PFSK-1 (cell line): ENCODE measurements at regions not wholly inside any gene's neighbourhood (a gene's known extent, or its start where the extent isn't known, plus 50 kb on each side); places are given as distances from the start of the nearest gene placed in this dataset.

ENCODE experiments used
- POLR2AphosphoS5 ChIP-seq: IDR thresholded peaks from 2 replicates; pipeline ENCODE4 v1.6.1; 2012; ENCODE audit warnings: low read depth, mild to moderate bottlenecking, control low read depth, low read length, moderate library complexity
- REST ChIP-seq, 2 experiments: IDR thresholded peaks; 2 replicates each; pipeline versions ENCODE4 v1.6.1 to v1.8.0; 2011 to 2012; ENCODE audit warnings: low read depth in 2 of 2, low read length in 2 of 2, control low read depth in 1 of 2, inconsistent platforms in 1 of 2, mild to moderate bottlenecking in 1 of 2, moderate library complexity in 1 of 2; ENCODE audit not compliant: insufficient read depth in 1 of 2
- SIN3A ChIP-seq: IDR thresholded peaks from 2 replicates; pipeline ENCODE4 v1.6.1; 2012; ENCODE audit warnings: mild to moderate bottlenecking, low read length, moderate library complexity, borderline replicate concordance; ENCODE audit not compliant: insufficient read depth
- TAF1 ChIP-seq: IDR thresholded peaks from 2 replicates; pipeline ENCODE4 v1.6.1; 2012; ENCODE audit warnings: low read length, control low read depth, borderline replicate concordance; ENCODE audit not compliant: insufficient read depth

- TF ChIP-seq TAF1 (no peak), POLR2AphosphoS5 (no peak), SIN3A (no peak), REST (IDR thresholded peaks at IDR 0.05; ENCODE audit: insufficient read depth in 1 of 2, low read depth in 2 of 2, low read length in 2 of 2) (no peak)
Measured at GRCh38 chr6:140046016-140046632, 671.7 kb upstream of the CITED2 start.
